DMS 273 treated with DMSO at 0.1 percent for 48 hours (cell line): ENCODE measurements at regions not wholly inside any gene's neighbourhood (a gene's known extent, or its start where the extent isn't known, plus 50 kb on each side); places are given as distances from the start of the nearest gene placed in this dataset.
"Not testable (repeated sequence)": the region's sequence is repeated elsewhere in the genome, so short reads cannot be mapped to it uniquely, and the experiment has no call there.

ENCODE experiments used
- DNase-seq: peaks from one replicate; lab custom pipeline; 2025; lab: John Stamatoyannopoulos, UW

- DNase-seq = not testable (repeated sequence)
Measured at GRCh38 chr9:105022545-105022944, 94.6 kb upstream of the ABCA1 start.

DNA sequence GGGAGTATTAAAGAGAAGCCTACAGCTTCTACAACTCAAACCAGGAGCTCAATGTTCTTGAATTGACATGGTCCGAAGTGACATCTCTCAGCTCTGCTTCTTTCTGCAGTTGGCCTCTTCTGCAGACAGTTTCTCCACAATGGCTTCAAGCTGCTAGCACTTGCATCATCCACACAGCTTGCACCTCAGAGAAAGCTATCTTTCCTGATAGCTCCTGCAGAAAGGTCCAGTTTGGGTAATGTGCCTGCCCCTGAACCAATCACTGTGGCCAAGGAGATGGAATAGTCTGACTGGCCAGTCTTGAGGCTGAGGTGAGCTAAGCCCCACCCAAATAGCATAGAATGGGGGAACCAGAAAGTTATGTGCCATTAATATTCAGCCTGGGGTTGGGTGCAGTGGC lies 95.8 kb upstream of the ABCA1 start:
- DNase-seq = no peak

- DNase-seq = no peak
Measured at GRCh38 chr9:105024529-105024928, 96.6 kb upstream of the ABCA1 start.

DNA sequence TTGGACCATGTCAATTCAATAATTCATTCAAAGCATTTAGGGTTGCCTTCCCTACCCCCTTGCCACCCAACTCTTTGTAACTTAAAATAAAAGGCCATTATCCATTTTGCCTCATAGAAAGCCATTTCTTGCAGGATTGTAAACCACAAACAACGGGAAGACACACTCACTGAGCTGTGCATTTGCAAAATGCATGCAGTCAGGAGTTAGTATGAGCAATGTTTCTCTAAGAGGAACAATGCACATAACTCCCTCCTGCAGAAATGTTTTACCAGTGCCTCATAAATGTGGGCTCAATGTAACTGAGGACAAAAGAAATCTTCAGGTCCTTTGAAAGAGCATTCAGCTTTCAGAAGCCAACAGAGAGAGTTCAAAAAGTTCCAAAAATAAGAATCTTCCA lies 98.5 kb upstream of the ABCA1 start:
- DNase-seq = no peak

DNA sequence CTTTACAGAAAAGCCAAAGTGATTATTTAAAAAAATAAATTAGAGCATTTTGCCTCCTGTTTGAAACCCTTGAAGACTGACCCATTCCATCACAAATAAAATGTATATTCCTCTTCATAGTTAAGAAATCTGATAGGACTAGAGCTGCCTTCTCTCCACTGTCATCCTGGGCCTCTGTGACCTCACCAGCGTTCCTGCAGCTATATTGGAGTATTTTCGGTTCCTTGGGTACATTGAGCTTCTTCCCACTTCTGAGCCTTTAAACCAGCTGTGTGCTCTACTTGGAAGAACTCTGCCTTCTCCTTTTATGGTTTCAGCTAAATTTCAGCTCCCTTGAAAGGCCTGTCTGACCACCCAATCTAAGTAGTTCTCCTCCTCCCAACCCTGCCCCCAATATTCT lies 99.1 kb upstream of the ABCA1 start:
- no peak for DNase-seq

DNA sequence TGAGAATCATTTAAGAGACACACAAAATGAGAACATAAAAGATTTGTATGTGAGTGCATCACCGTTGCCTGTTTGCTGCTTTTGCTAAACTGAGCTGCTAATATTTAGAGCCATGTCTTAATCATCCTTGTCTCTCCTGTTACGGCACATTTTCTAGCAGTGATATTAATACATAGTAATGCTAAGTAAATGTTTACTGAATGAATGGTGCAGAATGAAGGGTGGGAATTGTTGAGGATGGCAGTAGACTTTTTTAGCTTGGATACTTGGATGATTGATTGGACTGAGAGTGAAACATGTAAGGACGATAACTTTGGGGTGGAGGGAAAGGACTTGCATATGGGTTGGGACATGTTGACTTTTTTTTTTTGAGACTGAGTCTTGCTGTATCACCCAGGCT lies 102.3 kb upstream of the ABCA1 start:
- DNase-seq = no peak

GRCh38 chr9:105037139-105037538 lies 109.2 kb upstream of the ABCA1 start:
- no peak for DNase-seq

GRCh38 chr9:105038051-105038450 lies 110.1 kb upstream of the ABCA1 start:
- no peak for DNase-seq

DNA sequence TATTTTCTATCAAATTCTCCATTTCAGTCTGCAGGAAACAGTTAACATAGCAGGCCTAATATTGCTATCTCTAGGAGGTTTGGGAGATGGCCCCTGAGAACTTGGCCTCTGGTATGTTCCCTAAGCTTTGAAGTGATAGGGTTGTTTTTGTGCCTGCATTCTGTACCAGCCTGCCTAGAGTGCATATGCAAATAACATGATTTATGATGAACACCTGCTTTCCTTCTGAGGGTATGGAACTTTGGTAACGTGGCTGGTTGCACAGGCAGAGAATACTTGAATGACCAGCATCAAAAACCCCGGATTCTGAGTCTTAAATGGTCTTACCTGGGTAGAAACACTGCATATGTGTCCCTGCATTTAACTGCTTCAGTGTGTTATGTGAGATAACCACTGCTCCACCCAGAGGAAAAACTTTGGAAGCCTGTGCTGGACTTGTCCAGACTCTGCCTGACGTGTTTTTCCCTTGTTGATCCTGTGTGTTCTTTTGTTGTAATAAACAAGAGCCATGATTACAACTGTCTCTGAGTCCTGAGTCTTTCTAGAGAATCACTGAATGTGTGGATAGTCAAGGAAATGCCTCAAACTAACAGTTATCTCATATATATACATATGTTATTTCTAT lies 111.3 kb upstream of the ABCA1 start:
- DNase-seq = no peak

DNA sequence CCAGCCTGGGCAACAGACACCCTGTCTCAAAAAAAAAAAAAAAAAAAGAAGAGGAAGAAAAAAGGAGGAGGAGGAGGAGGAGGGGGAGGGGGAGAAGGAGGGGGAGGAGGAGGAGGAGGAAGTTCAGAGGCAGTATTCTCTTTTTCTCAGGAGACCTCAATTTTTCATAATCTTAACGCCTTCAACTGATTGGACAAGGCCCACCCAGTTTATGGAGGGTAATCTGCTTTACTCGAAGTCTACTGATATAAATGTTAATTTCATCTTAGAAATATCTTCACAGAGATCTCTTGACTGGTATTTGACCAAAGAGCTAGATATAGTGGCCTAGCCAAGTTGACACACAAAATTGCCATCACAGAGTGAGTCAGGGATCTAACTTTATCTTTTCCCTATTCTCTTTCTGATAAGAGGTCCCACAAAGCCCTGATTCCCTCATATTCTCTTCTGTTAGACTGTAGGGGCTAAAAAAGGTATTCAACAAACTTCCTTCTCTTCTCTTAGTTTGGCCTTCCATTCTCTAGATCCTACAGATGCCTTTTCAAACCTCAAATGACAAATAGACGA lies 115.5 kb upstream of the ABCA1 start:
- DNase-seq = no peak

GRCh38 chr9:105044518-105044917 lies 116.6 kb upstream of the ABCA1 start:
- no peak for DNase-seq

DNA sequence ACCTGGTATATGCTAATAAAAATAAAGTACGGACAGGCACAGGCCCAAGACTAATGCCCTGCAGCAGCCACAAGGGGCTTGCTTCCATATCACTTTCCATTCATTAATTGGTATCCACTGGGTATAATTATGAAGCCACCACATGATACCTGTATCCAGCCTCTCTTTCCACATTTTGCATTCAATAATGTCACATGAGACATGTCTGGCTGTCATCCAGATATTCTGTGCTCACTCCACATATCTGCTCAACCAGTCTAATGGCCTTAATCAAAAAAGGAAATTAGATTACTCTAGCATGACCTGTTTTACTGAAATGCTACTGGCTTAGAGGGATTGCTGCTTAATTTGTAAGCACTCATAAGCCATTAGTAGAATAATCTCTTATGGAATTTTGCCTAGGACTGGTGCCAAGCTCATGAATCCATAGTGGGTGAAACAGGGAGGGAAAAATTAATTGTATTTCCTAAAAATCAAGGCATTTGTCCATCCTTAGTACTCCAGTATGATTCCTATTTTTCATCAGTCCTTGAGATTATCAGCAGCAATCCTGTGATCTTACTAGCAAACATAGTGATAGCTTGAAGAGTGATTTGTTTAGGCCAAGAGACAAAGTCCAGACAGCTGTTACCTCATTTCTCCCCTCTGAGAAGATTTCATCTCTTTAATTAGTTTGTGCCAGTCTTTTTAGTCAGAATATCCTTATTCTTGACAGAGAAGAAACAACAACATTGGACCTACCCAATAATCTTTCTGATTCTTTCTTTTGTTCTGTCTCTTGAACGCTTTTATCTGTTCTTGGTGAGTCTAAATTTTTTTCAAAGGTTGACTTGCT lies 119.2 kb upstream of the ABCA1 start:
- no peak for DNase-seq

DNA sequence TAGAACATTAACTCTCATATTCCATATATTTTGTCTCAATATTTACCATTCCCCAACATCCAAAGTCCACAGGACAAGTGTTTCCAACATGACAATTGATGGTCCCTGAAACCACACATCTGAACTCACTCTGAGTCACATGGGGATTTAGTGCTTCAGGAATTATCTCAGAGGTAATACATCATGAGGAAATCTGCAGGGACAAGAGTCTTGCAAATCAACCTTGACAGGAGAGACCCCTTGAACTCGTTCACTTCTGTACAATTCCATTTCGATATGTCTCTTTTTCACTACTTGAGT lies 119.7 kb upstream of the ABCA1 start:
- DNase-seq = no peak

GRCh38 chr9:105048331-105048730 lies 120.4 kb upstream of the ABCA1 start:
- no peak for DNase-seq

DNA sequence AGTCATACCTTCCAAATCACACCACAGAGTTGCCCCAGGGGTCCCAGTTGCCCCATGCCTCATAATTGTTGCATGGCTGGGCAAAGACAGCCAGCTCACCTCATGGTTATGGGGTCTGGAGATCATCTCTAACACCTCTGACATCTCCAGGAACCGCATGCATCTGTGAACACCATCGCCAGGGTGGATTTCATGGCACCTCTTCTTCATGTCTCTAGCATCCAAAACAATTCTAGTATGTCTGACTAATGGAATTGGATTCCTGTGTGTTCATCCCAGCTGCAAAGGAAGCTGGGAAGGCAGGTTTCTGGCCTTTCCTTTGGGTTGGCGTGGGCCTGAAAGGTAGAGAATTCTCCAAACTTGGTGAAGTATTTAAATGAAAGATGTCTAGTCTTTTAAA lies 122.3 kb upstream of the ABCA1 start:
- no peak for DNase-seq

DNA sequence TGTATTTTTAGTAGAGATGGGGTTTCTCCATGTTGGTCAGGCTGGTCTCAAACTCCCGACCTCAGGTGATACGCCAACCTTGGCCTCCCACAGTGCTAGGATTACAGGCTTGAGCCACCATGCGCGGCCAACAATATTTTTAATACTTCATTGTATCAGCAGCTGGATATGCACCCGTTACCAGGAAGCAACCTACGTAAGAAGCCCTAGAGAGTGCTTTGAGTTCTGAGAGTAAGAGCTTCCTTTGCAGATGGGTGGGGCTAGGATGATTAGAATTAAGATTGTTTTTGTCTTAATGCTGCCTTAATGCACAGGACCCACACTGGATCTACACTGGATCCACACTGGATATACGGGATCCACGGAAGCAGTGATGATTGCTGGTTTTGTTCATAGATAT lies 123.9 kb upstream of the ABCA1 start:
- DNase-seq = no peak

GRCh38 chr9:105052346-105052745 lies 124.4 kb upstream of the ABCA1 start:
- no peak for DNase-seq

GRCh38 chr9:105053209-105053652 lies 125.3 kb upstream of the ABCA1 start:
- DNase-seq = no peak

DNA sequence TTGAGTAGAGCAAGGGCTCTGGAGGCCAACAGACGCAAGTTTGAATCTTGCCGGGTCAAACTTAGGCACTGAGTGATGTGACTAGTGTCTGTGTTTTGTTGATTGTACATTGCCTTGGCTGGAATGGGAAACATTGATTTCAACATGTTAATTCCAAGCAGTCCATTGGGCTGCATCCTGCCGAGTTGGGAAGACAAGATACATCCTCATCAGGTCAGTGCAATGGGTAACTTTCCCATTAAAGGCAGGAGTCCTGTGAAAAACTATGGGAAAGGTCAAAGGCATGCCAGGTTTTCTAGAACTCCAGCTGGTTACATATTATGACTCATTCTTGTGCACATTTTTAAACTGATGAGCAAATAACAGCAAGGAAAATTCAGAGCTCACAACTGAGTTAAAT lies 126.5 kb upstream of the ABCA1 start:
- no peak for DNase-seq

DNA sequence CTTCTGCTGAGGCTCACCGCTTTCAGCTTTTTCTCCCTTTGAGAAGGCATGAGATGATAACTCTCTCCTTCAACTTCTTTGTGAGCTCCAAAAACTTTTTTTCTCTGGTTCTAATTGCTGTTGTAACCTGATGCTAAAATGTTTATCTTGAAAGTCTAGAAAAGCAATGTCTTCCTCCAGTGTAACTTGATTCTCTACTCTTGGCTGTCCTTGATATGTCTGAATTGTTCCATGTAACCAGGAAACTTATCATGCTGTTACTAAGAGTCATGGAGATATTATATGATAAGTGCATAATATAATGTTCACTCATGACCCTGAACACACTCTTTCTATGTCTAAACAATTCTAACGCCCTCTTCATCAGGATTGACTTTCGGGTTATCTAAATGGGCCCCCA lies 128.0 kb upstream of the ABCA1 start:
- DNase-seq = no peak

- DNase-seq = no peak
Measured at GRCh38 chr9:105057551-105057950, 129.6 kb upstream of the ABCA1 start.

- DNase-seq = no peak
Measured at GRCh38 chr9:105059252-105059651, 131.3 kb upstream of the ABCA1 start.

DNA sequence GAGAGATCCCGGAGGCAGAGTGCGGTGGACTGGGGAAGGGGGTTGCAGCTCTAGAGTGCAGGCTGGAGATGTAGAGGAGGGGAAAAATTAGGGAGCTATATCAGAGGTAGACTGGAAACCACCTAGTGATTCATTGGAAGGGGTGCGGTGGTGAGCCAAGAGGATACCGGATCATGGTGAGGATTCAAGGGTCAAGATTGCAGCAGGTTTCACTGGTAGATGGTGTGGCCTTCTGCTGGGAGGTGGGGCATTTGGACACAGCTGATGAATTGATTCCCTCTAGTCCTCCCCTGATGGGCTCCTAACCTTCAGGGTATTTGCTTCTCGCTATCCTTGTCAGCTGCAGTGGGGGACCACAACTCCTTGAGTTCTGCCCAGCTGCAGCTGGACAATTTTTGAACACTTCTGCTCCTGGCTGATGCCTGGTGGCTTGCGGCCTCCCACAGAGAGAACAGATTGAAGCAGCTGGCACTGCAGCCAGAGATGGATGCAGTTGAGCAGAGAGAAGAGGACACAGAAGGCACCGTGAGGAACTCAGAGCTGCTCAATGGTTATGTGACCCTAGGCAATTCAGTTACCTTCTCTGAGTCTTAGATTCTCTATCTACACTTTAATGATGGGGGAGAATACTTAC lies 134.4 kb upstream of the ABCA1 start:
- peak; percentile 58 for DNase-seq
